GM12878 (cell line): ENCODE measurements at regions not wholly inside any gene's neighbourhood (a gene's known extent, or its start where the extent isn't known, plus 50 kb on each side); places are given as distances from the start of the nearest gene placed in this dataset.

Source experiments
- BACH1 ChIP-seq: fragments of 450-650 bp; IDR thresholded peaks from 2 replicates; pipeline ENCODE4 v1.6.1; 2017; ENCODE audit warnings: mild to moderate bottlenecking, borderline replicate concordance
- BRCA1 ChIP-seq: IDR thresholded peaks from 2 replicates; pipeline ENCODE4 v1.6.1; 2011; ENCODE audit warnings: low read depth, low read length, improper control_type of control experiment
- EP300 ChIP-seq, 2 experiments: fragments of 150-350 bp in 1 of 2; IDR thresholded peaks; 2 replicates each; pipeline ENCODE4 v1.6.1; 2011 to 2012; ENCODE audit warnings: low read depth in 2 of 2, low read length in 2 of 2, borderline replicate concordance in 1 of 2, improper control_type of control experiment in 1 of 2, inconsistent platforms in 1 of 2; ENCODE audit not compliant: control insufficient read depth in 1 of 2
- GABPA ChIP-seq: IDR thresholded peaks from 2 replicates; pipeline ENCODE4 v1.6.1; 2014; ENCODE audit warnings: antibody characterized with exemption, low read depth, mild to moderate bottlenecking, inconsistent platforms
- NBN ChIP-seq: fragments of 450-650 bp; IDR thresholded peaks from 2 replicates; pipeline ENCODE4 v1.6.1; 2016
- PAX5 ChIP-seq: IDR thresholded peaks from 2 replicates; pipeline ENCODE4 v1.6.1; 2011; ENCODE audit warnings: low read depth, low read length, borderline replicate concordance
- RFX5 ChIP-seq: IDR thresholded peaks from 2 replicates; pipeline ENCODE4 v1.6.1; 2011; ENCODE audit warnings: low read depth, low read length, improper control_type of control experiment
- SIX5 ChIP-seq: IDR thresholded peaks from 2 replicates; pipeline ENCODE4 v1.6.1; 2011; ENCODE audit warnings: mild to moderate bottlenecking, low read depth, low read length, moderate library complexity; ENCODE audit not compliant: severe bottlenecking
- TBL1XR1 ChIP-seq: IDR thresholded peaks from 2 replicates; pipeline ENCODE4 v1.6.1; 2012; ENCODE audit warnings: low read depth, low read length, improper control_type of control experiment
- TF ChIP-seq, protein P1 (sequence below), 3 experiments: IDR thresholded peaks in 2 of 3; conservative IDR thresholded peaks in 1 of 3; 2 replicates each; pipeline ENCODE4 v1.5.1; 2011; ENCODE audit warnings: low read depth in 3 of 3, low read length in 3 of 3, mild to moderate bottlenecking in 3 of 3, control low read depth in 2 of 3, moderate library complexity in 2 of 3, inconsistent platforms in 1 of 3, mixed read lengths in 1 of 3; ENCODE audit not compliant: control insufficient read depth in 2 of 3, insufficient read depth in 1 of 3; ENCODE audit errors: extremely low read depth in 1 of 3
- TF ChIP-seq, protein P2 (sequence below): IDR thresholded peaks from 2 replicates; pipeline ENCODE4 v1.6.1; 2012; ENCODE audit warnings: low read depth, low read length, improper control_type of control experiment

DNA sequence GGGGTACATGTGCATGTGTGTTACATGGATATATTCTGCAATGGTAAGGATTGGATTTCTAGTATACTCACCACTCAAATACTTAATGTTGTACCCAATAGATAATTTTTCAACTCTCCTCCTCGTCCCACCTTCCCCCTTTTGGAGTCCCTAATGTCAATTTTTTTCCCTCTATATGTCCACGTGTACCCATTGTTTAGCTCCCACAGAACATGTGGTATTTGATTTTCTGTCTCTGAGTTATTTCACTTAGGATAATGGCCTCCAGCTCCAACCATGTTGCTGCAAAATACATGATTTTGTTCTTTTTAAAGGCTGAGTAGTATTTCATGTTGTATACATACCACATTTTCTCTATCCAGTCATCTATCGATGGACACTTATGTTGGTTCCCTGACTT lies 97.2 kb upstream of the TMTC1 start:
- TF ChIP-seq, protein P1, sequence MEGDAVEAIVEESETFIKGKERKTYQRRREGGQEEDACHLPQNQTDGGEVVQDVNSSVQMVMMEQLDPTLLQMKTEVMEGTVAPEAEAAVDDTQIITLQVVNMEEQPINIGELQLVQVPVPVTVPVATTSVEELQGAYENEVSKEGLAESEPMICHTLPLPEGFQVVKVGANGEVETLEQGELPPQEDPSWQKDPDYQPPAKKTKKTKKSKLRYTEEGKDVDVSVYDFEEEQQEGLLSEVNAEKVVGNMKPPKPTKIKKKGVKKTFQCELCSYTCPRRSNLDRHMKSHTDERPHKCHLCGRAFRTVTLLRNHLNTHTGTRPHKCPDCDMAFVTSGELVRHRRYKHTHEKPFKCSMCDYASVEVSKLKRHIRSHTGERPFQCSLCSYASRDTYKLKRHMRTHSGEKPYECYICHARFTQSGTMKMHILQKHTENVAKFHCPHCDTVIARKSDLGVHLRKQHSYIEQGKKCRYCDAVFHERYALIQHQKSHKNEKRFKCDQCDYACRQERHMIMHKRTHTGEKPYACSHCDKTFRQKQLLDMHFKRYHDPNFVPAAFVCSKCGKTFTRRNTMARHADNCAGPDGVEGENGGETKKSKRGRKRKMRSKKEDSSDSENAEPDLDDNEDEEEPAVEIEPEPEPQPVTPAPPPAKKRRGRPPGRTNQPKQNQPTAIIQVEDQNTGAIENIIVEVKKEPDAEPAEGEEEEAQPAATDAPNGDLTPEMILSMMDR (IDR thresholded peaks at IDR 0.05 in 2 of 3, conservative IDR thresholded peaks at IDR 0.05 in 1 of 3; ENCODE audit: control insufficient read depth in 2 of 3, extremely low read depth in 1 of 3, insufficient read depth in 1 of 3, low read depth in 3 of 3, low read length in 3 of 3): no peak
- TF ChIP-seq BRCA1: no peak
- TF ChIP-seq SIX5: no peak
- TF ChIP-seq EP300 (IDR thresholded peaks at IDR 0.05; ENCODE audit: borderline replicate concordance in 1 of 2, control insufficient read depth in 1 of 2, low read depth in 2 of 2, low read length in 2 of 2): no peak
- no peak for TF ChIP-seq PAX5
- TF ChIP-seq NBN: no peak
- TF ChIP-seq GABPA: no peak
- TF ChIP-seq BACH1: no peak
- TF ChIP-seq, protein P2, sequence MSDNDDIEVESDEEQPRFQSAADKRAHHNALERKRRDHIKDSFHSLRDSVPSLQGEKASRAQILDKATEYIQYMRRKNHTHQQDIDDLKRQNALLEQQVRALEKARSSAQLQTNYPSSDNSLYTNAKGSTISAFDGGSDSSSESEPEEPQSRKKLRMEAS: no peak
- TF ChIP-seq TBL1XR1: no peak
- TF ChIP-seq RFX5: no peak
